Left colon (tissue), 2 donors: ENCODE measurements at regions not wholly inside any gene's neighbourhood (a gene's known extent, or its start where the extent isn't known, plus 50 kb on each side); places are given as distances from the start of the nearest gene placed in this dataset.
"Not testable (repeated sequence)": the region's sequence is repeated elsewhere in the genome, so short reads cannot be mapped to it uniquely, and the experiment has no call there.

Experiments used
- ATAC-seq: fragments of 200-7000 bp; cut with Tn5 transposase; one replicate; pipeline ENCODE4 v1.9.1; 2020; ENCODE audit warnings: mild to moderate bottlenecking, moderate library complexity
- DNase-seq, 2 donors: peaks; one replicate each; pipeline ENCODE4 v3.0.0-alpha.2; 2020
- intact Hi-C, 2 donors: fragments of 100-400 bp; cut with DNase I in 1 of 2; cut with micrococcal nuclease in 1 of 2; formaldehyde crosslinking; loops; one replicate each; pipeline versions ENCODE4 v1.11.2 to v1.14.0; 2022; cut with DNase I, micrococcal nuclease
- donor health status: DM: no; HTN: no; CAD: no.
- donor health status: DM: yes; HTN: yes; CAD: no.

- intact Hi-C loops: no loop called here
- no peak for ATAC-seq
Measured at GRCh38 chr16:64679976-64680690, 441.7 kb downstream of the CDH11 start.

DNA sequence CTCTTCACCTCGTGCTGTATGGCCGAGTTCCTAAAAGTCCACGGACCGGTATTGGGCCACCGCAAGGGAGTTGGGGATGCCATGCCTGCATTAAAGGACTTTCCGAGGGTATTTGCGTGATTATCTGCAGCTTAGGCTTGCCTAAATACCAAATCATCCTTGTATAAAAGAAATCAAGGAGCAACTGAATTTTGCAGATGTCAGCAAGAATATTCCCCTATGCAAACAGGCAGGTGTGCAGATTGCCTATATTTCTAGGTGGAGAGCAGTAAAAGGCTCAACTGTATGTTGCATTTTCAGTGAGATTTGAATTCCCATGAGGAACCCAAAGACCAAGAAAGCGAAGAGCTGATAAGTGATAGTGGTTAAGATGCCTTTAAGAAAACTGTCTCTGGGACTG lies 452.3 kb downstream of the CDH11 start:
- intact Hi-C loops: no loop called here
- DNase-seq (no peak), ATAC-seq (no peak)

More at GRCh38 chr16:64679976-64680690, 441.7 kb downstream of the CDH11 start:
- DNase-seq: no peak

DNA sequence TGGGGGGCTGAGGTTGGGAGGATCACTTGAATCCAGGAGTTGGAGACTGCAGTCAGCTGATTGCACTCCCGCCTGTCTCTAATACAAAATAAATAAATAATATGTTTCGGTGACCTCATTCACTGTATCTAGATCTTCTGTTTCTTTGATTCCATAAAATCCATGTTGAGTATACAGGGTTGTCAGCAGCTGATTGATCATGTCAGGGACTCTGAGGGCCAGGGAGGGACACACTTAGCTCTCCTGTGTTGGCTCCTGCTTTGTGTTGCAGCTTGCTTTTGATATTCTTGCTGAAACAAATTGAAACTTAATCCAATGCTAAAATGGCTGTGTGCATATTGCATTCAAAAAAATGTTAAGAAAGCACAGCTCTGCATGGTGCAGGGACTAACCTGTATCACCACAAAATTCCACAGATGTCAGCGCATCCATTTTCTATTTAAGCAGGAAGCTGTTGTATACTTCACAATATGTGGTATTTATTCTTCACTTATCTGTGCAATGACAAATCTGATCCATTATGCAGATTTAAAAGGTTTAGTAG lies 454.5 kb downstream of the CDH11 start:
- intact Hi-C loops: no loop called here
- ATAC-seq (no peak), DNase-seq (no peak)

GRCh38 chr16:64662312-64662711 lies 459.6 kb downstream of the CDH11 start:
- intact Hi-C loops, DNase-seq, ATAC-seq: not testable (repeated sequence)

DNA sequence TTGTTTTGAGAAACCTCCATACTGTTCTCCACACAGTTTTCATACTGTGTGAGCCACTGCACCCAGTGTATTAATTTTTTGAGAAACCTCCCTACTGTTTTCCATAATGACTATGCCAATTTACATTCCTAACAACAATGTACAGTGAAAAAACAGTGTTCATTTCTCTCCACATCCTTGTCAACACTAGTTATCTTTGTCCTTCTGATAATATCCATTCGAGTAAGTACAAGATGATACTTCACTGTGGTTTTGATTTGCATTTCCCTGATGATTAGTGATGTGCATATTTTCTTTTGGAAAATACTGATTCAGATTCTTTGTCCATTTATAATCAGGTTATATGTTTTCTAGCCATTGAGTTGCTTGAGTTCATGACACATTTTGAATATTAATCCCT lies 462.0 kb downstream of the CDH11 start:
- DNase-seq (no peak), ATAC-seq (no peak)
- intact Hi-C loops: no loop called here

GRCh38 chr16:64657316-64658011 lies 464.4 kb downstream of the CDH11 start:
- no peak for ATAC-seq
- intact Hi-C loops: no loop called here
- no peak for DNase-seq

DNA sequence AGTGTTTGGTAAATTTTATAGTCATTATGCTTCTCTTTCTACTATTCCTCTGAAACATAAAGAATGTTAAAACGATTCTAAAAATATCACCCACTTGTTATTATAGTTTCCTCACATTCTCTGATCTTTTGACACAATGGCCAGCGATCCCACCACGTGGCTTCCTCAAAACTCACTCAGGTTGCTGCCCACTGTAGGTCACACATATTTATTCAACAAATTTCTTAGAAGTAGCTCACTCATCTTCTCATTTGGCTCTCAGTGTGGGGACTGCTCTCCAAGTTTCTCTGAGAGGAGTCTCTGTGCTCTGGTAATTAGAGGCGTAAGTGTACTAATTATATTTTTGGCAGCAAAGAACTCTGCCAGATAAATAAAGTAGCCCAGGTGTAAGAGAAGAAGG lies 465.4 kb downstream of the CDH11 start:
- DNase-seq: no peak
- intact Hi-C loops: no loop called here
- no peak for ATAC-seq

DNA sequence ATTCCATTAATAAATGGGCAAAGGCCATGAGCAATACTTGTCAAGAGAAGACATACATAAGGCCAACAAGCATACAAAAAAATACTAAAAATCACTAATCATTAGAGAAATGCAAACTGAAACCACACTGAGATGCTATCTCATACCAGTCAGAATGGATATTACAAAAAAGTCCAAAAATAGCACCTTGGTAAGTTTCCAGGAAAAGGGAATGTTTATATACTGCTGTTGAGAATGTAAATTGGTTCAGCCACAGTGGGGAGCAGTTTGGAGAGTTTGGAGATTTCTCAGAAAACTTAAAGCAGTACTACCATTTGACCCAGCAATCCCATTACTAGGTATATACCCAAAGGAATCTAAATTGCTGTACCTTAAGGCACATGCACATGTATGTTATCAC lies 467.7 kb downstream of the CDH11 start:
- ATAC-seq (no peak), DNase-seq (no peak)
- intact Hi-C loops: no loop called here

DNA sequence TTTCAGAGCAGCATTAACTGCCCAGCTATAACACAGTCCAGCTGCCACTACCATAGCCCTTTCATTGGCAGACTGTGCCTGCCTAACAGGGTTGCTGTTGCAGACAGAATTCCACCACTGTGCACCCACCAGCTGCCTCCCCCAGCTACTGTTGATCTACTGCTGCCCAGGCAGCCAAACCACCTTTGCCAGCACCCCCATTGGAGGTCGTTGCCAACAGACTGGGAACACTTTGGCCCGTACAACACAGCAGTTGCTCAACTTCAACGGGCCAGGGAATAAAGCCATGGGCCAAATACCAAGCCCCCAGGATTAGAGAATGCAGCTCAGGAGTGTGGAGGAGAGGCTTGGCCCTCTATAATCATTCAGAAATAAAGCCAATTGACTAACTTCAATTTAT lies 473.6 kb downstream of the CDH11 start:
- DNase-seq (no peak), ATAC-seq (no peak)
- intact Hi-C loops: no loop called here

DNA sequence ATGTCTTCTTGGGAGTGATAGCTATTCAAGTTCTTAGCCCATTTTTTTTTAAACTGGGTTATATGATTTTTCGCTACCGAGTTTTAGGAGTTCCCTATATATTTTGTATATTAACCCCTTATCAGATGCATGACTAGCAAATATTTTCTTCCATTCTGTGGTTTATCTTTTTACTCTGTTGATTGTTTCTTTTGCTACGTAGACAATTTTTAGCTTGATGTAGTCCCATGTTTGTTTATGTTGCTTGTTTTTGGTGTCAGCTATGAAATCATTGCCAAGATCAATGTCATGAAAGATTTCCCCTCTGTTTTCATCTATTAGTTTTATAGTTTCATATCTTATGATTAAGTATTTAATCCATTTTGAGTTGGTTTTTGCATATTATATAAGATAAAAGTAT lies 480.5 kb downstream of the CDH11 start:
- intact Hi-C loops: no loop called here
- ATAC-seq: no peak
- DNase-seq: no peak

DNA sequence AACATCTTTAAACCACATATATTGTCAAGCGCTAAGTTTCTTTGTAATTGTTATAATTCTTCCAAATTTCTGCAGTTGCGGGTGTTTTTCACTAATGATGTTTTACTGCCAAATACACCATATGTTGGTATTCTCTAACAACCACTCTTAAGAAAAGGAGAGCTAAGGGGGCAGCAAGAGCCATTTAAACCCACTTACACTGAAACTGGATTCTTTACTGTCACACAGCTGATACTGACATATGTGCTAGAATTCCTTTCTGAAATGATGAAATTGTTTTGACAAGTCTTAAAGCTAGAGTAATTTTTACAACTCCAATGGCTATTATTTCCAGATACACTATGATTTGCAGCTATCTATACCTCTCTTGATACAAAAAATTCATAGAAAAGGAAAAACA lies 483.1 kb downstream of the CDH11 start:
- ATAC-seq (no peak), DNase-seq (no peak)
- intact Hi-C loops: no loop called here

- DNase-seq (no peak), ATAC-seq (no peak)
- intact Hi-C loops: no loop called here
Measured at GRCh38 chr16:64629622-64630021, 492.2 kb downstream of the CDH11 start.

DNA sequence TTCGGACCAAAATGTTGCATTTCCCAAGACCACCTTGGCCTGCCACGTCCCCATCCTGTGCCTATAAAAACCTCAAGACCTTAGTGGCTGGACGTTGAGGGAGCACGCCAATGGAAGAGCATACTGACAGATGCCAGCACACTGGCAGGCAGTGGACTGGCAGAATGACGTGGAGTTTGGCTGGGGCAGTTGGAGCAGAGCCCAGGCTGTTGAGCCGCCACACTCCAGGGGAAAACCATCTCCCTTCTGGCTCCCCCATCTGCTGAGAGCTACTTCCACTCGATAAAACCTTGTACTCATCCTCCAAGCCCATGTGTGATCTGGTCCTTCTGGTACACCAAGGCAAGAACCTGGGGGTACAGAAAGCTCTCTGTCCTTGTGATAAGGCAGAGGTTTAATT lies 494.1 kb downstream of the CDH11 start:
- DNase-seq (no peak), ATAC-seq (no peak)
- intact Hi-C loops: no loop called here

DNA sequence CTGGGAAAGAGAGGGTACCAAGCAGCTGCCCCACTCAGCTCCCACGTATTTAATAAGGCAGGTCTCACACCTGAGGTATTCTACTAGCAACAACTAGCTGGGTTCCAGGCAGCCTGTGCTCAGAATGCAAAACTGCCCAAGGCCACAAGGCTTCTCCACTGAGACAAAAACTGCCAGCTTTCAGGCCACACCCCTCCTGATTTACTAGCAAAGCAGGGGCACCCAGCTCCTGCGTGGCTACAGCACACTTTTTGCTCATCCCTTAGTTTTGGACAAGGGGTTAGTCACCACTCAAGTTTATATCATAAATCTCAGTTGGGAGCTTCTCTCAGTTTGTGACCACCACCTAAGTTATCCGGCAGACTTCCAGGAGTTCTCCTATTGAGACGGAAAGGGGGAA lies 494.6 kb downstream of the CDH11 start:
- intact Hi-C loops: no loop called here
- ATAC-seq: no peak
- DNase-seq: no peak

DNA sequence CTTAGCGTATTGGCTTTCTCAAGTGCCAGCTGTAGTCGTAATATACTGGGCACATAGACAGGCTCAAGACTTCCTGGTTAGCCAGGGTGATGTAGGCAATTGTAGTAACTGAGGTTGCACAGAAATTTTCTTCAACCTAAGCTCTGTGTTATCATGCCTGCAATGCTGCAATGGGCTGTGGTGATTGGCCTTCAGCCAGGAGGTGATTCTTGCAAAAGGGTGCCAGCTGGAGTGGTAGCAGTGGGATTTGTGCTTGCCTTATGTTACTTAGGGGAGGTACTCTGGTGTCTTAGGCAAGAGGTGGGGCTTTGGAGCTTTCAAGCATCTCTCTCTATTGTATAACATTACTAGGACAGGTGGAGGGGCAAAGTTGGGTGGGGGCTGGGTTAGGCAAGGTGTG lies 495.1 kb downstream of the CDH11 start:
- intact Hi-C loops: no loop called here
- ATAC-seq: no peak
- DNase-seq: no peak

DNA sequence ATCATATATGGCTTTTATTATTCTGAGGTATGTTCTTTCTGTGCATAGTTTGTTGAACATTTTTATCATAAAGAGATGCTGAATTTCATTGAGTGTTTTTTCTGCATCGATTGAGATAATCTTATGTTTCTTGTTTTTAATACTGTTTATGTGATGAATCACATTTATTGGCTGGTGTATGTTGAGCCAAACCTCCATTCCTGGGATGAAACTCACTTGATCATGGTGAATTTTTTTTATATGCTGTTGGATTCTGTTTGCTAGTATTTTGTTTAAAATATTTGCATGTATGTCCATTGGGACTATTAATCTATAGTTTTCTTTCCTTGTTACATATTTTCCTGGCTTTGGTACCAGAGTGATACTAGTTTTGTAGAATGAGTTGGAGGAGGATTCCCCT lies 500.2 kb downstream of the CDH11 start:
- ATAC-seq (no peak), DNase-seq (no peak)
- intact Hi-C loops: no loop called here

DNA sequence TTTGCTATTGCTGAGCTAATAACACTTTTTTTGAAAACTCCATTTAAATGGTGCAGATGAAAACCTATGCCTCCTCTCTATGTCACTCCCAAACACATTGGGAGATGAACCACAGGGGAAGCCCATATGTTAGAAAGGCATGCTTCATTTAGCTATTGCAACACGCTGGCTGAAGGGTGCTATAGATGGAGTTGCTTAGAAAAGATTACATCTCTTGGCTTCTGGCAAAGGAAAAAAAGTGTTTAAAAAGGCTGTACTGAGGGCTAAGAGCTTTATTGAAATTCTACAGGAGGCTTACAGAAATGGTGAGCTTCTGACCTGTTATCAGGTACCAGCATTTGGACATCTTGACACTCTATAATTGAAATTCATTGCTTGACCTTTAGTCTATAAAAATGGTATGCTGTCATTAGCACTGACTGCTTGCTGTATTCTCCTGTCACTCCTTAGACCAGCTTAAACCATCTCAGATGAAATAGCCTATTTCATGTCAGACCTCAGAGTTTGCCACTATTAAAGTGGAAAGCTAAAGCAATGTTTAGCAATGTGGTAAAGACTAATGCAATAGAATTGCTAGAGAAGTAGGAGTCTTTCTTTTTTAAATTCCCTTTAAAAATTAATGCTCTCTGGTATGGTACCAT lies 503.9 kb downstream of the CDH11 start:
- ATAC-seq: no peak
- DNase-seq: no peak
- intact Hi-C loops: no loop called here

DNA sequence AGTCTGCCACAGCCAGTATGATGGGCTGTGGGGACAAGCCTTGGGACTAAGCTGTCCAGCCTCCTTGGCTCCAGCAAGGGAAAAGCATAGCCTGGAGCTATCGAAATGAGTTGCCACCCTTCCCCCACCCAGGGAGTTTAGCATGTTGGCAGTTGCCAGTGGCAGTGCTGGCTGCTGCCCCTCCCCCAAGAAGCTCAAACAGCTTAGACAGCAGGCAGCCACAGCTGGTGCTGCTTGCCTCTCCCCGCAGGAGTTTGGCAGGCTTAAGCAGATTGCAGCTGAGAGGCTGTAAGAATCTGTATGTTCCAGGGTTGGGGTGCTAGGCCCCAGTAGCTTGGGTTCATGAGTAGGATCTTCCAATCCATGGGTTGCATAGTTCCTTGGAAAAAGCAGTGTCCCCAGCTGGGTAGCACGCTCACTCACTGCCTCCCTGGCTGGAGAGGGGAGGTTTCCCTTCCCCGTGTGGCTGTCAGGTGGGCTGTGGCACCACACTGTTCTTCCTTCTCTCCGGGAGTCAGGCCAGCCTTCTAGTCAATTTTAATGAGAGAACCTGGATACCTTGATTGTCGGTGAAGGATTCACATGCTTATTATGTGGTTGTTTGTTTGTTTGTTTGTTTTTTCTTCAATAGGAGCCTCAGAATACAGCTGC lies 506.1 kb downstream of the CDH11 start:
- DNase-seq (no peak), ATAC-seq (no peak)
- intact Hi-C loops: no loop called here

- ATAC-seq: no peak
- intact Hi-C loops: no loop called here
- no peak for DNase-seq
Measured at GRCh38 chr16:64596196-64596595, 525.7 kb downstream of the CDH11 start.

- ATAC-seq (no peak), DNase-seq (no peak)
- intact Hi-C loops: no loop called here
Measured at GRCh38 chr16:64590513-64590912, 531.4 kb downstream of the CDH11 start.
